A549 (cell line): ENCODE measurements at regions not wholly inside any gene's neighbourhood (a gene's known extent, or its start where the extent isn't known, plus 50 kb on each side); places are given as distances from the start of the nearest gene placed in this dataset.

Source experiments
- ATAC-seq, 2 experiments: fragments of 200-7000 bp in 1 of 2; fragments of >200 bp in 1 of 2; cut with Nextera tagmentation in 1 of 2; cut with Tn5 transposase in 1 of 2; 3 replicates each; pipeline versions ENCODE4 v1.8.0 to v1.9.1; 2018 to 2020; ENCODE audit warnings: mild to moderate bottlenecking in 1 of 2, moderate library complexity in 1 of 2
- CTCF ChIA-PET: fragments of 300-600 bp; sonication (Branson Sonifier 250); formaldehyde crosslinking; extraction: SDS; loops from one replicate; lab custom pipeline; 2021; ENCODE audit warnings: antibody characterized with exemption, inconsistent platforms; lab: Yijun Ruan, JAX
- POLR2A ChIA-PET: fragments of 350-600 bp; formaldehyde crosslinking; extraction: SDS; loops from one replicate; lab custom pipeline; 2021; ENCODE audit warnings: antibody characterized with exemption, inconsistent platforms; lab: Yijun Ruan, JAX
- DNase-seq, 2 experiments: peaks; one replicate each; pipeline versions ENCODE4 v3.0.0 to v3.0.0-alpha.2; 2011 to 2016; ENCODE audit warnings: low read depth in 1 of 2, low spot score in 1 of 2
- FAIRE-seq: peaks from 2 replicates; lab custom pipeline; 2011; peaks lifted over from hg19 to GRCh38; lab: Jason Lieb, UNC
- H3K27ac ChIP-seq, 2 experiments: fragments of >200 bp; sonication (Bioruptor Twin); formaldehyde crosslinking; 3 replicates each; pipeline ENCODE4 v1.5.1; 2016 to 2017
- H3K4me1 ChIP-seq: fragments of >200 bp; sonication (Bioruptor Twin); formaldehyde crosslinking; 3 replicates; pipeline ENCODE4 v1.6.1; 2016
- H3K4me2 ChIP-seq: fragments of >200 bp; sonication (Bioruptor Twin); formaldehyde crosslinking; 3 replicates; pipeline ENCODE4 v1.6.1; 2016
- H3K4me3 ChIP-seq: fragments of >200 bp; sonication (Bioruptor Twin); formaldehyde crosslinking; 3 replicates; pipeline ENCODE4 v1.5.1; 2016
- H3K9me3 ChIP-seq: fragments of >200 bp; sonication (Bioruptor Twin); formaldehyde crosslinking; 3 replicates; pipeline ENCODE4 v1.6.1; 2016
- ATOH8 ChIP-seq: fragments of 250-450 bp; sonication (Bioruptor Pico); IDR thresholded peaks from 2 replicates; pipeline ENCODE4 v1.5.0; 2020; ENCODE audit warnings: low read depth, mild to moderate bottlenecking, moderate library complexity
- CHD2 ChIP-seq: fragments of 150-350 bp; IDR thresholded peaks from 2 replicates; pipeline ENCODE4 v1.6.1; 2014; ENCODE audit warnings: low read length; ENCODE audit not compliant: partially characterized antibody
- CHD4 ChIP-seq: fragments of 200-600 bp; sonication (generic); IDR thresholded peaks from 2 replicates; pipeline ENCODE4 v1.6.1; 2016; ENCODE audit warnings: antibody characterized with exemption, mild to moderate bottlenecking, borderline replicate concordance
- CTCF ChIP-seq: fragments of >200 bp; sonication (Bioruptor Twin); formaldehyde crosslinking; IDR thresholded peaks from 3 replicates; pipeline ENCODE4 v1.5.1; 2016
- EHMT2 ChIP-seq: fragments of 200-600 bp; sonication (generic); IDR thresholded peaks from 2 replicates; pipeline ENCODE4 v1.6.1; 2016; ENCODE audit warnings: antibody characterized with exemption, low read depth, mild to moderate bottlenecking, moderate library complexity
- ESRRA ChIP-seq: fragments of 150-350 bp; IDR thresholded peaks from 2 replicates; pipeline ENCODE4 v1.6.1; 2014; ENCODE audit warnings: mild to moderate bottlenecking, low read length, borderline replicate concordance
- FOSB ChIP-seq: fragments of 250-450 bp; sonication (Bioruptor Pico); IDR thresholded peaks from 2 replicates; pipeline ENCODE4 v1.5.0; 2020; ENCODE audit warnings: mild to moderate bottlenecking, moderate library complexity
- FOSL2 ChIP-seq, 2 experiments: fragments of 450-650 bp in 1 of 2; fragments of >200 bp in 1 of 2; sonication (Bioruptor Twin) in 1 of 2; formaldehyde crosslinking; IDR thresholded peaks; 2 replicates each; pipeline versions ENCODE4 v1.5.0 to v1.6.1; 2016 to 2020; ENCODE audit warnings: mild to moderate bottlenecking in 1 of 2, moderate library complexity in 1 of 2
- FOXS1 ChIP-seq: fragments of 250-450 bp; sonication (Bioruptor Pico); IDR thresholded peaks from 2 replicates; pipeline ENCODE4 v1.5.0; 2020; ENCODE audit warnings: mild to moderate bottlenecking, moderate library complexity
- HES2 ChIP-seq: fragments of >200 bp; sonication (Bioruptor Twin); formaldehyde crosslinking; IDR thresholded peaks from 2 replicates; pipeline ENCODE4 v1.6.1; 2016
- HMGXB4 ChIP-seq: fragments of 250-450 bp; sonication (Bioruptor Pico); IDR thresholded peaks from 2 replicates; pipeline ENCODE4 v1.5.0; 2021; ENCODE audit warnings: mild to moderate bottlenecking, moderate library complexity, borderline replicate concordance
- HOXB5 ChIP-seq: fragments of 250-450 bp; sonication (Bioruptor Pico); IDR thresholded peaks from 2 replicates; pipeline ENCODE4 v1.5.0; 2020; ENCODE audit warnings: mild to moderate bottlenecking, moderate library complexity
- KDM1A ChIP-seq: fragments of 200-600 bp; sonication (generic); IDR thresholded peaks from 2 replicates; pipeline ENCODE4 v1.6.1; 2016; ENCODE audit warnings: low read depth, mild to moderate bottlenecking
- KDM5A ChIP-seq: fragments of 200-600 bp; sonication (generic); IDR thresholded peaks from 2 replicates; pipeline ENCODE4 v1.6.1; 2016; ENCODE audit warnings: antibody characterized with exemption, mild to moderate bottlenecking
- MAFK ChIP-seq: fragments of 450-650 bp; IDR thresholded peaks from 2 replicates; pipeline ENCODE4 v1.6.1; 2014; ENCODE audit not compliant: partially characterized antibody
- MAZ ChIP-seq: fragments of 150-350 bp; IDR thresholded peaks from 2 replicates; pipeline ENCODE4 v1.6.1; 2014; ENCODE audit warnings: antibody characterized with exemption, low read depth, low read length, borderline replicate concordance
- MYC ChIP-seq: IDR thresholded peaks from 2 replicates; pipeline ENCODE4 v1.6.1; 2012; ENCODE audit warnings: mild to moderate bottlenecking, inconsistent platforms, low read length, improper control_type of control experiment, borderline replicate concordance
- NFE2L2 ChIP-seq: fragments of 150-350 bp; conservative IDR thresholded peaks from 2 replicates; pipeline ENCODE4 v1.6.1; 2014; ENCODE audit warnings: low read length
- NR3C1 ChIP-seq: fragments of >200 bp; sonication (Bioruptor Twin); formaldehyde crosslinking; IDR thresholded peaks from 3 replicates; pipeline ENCODE4 v1.6.1; 2017
- PHF8 ChIP-seq: fragments of 200-600 bp; sonication (generic); IDR thresholded peaks from 2 replicates; pipeline ENCODE4 v1.6.1; 2016; ENCODE audit warnings: low read depth, mild to moderate bottlenecking, antibody characterized with exemption, moderate library complexity, borderline replicate concordance
- RCOR1 ChIP-seq: fragments of 150-350 bp; IDR thresholded peaks from 2 replicates; pipeline ENCODE4 v1.6.1; 2014; ENCODE audit warnings: antibody characterized with exemption, low read length, low read depth
- TFCP2L1 ChIP-seq: fragments of 250-450 bp; sonication (Bioruptor Pico); IDR thresholded peaks from 2 replicates; pipeline ENCODE4 v1.5.0; 2021; ENCODE audit warnings: mild to moderate bottlenecking
- USF2 ChIP-seq: fragments of 450-650 bp; IDR thresholded peaks from 2 replicates; pipeline ENCODE4 v1.6.1; 2014; ENCODE audit warnings: antibody characterized with exemption
- ZNF302 ChIP-seq: fragments of 250-450 bp; sonication (Bioruptor Pico); IDR thresholded peaks from 2 replicates; pipeline ENCODE4 v1.9.0; 2021; ENCODE audit warnings: inconsistent platforms, mild to moderate bottlenecking, moderate library complexity
- ZSCAN20 ChIP-seq: fragments of 250-450 bp; sonication (Bioruptor Pico); IDR thresholded peaks from 2 replicates; pipeline ENCODE4 v1.8.0; 2022; ENCODE audit warnings: mild to moderate bottlenecking, moderate library complexity
- WGBS: methylation state at CpG from one replicate; pipeline ENCODE4 v1.1.6; 2017; ENCODE audit errors: missing lambda C conversion rate; 5-methylcytosine and 5-hydroxymethylcytosine counted together

GRCh38 chr20:39150501-39150900, 188.4 kb downstream of the DHX35 start:
- FAIRE-seq (no peak), DNase-seq (no peak), ATAC-seq (no peak)
- Histone ChIP-seq H3K4me1 (no peaks in the 10 kb centered on the region), H3K4me2 (no peak overlapping the region), H3K9me3 (no peaks in the 10 kb centered on the region), H3K4me3 (no peak overlapping the region), H3K27ac (no peak overlapping the region)
- ChIA-PET POLR2A (no interaction called here), CTCF (no interaction called here)
- 31% methylated on average over 12 of the region's 13 CpGs for WGBS
- TF ChIP-seq CTCF (no peak), CHD4 (no peak), HOXB5 (CRISPR knock-in tag) (no peak), PHF8 (no peak), HMGXB4 (CRISPR knock-in tag) (no peak), MAZ (no peak), MAFK (no peak), RCOR1 (no peak), TFCP2L1 (CRISPR knock-in tag) (no peak), FOXS1 (CRISPR knock-in tag) (no peak), NR3C1 (no peak), USF2 (no peak), ATOH8 (CRISPR knock-in tag) (no peak), ZNF302 (CRISPR knock-in tag) (no peak), KDM5A (no peak), FOSB (CRISPR knock-in tag) (no peak)

GRCh38 chr20:39146394-39146793, 184.2 kb downstream of the DHX35 start:
- H3K27ac ChIP-seq = no peak overlapping the region
- ATAC-seq (no peak), FAIRE-seq (no peak)
- H3K4me1 ChIP-seq = no peaks in the 10 kb centered on the region
- TF ChIP-seq KDM5A = no peak
- no peak for TF ChIP-seq TFCP2L1 (CRISPR knock-in tag)
- TF ChIP-seq CHD2 = no peak
- TF ChIP-seq MAZ = no peak
- no peak for TF ChIP-seq ZSCAN20 (CRISPR knock-in tag)
- no peak for TF ChIP-seq FOSL2 (IDR thresholded peaks at IDR 0.05)
- TF ChIP-seq FOSL2 (CRISPR knock-in tag; IDR thresholded peaks at IDR 0.05) = no peak
- no peak for TF ChIP-seq MYC
- no peak for TF ChIP-seq EHMT2
- TF ChIP-seq ESRRA = no peak
- no peak for TF ChIP-seq KDM1A
- TF ChIP-seq HES2 = no peak
- TF ChIP-seq NFE2L2 = no peak
- no peak for TF ChIP-seq RCOR1
- TF ChIP-seq, all 56 proteins: peak for 0
- POLR2A ChIA-PET = no interaction called here
- CTCF ChIA-PET = no interaction called here
- H3K9me3 ChIP-seq = no peaks in the 10 kb centered on the region
- H3K4me3 ChIP-seq = no peak overlapping the region
- no peak for DNase-seq
- no peak overlapping the region for H3K4me2 ChIP-seq
- 3% methylated on average over 2 of the region's 2 CpGs for WGBS
